Epithelial cell of prostate (primary cell): ENCODE measurements at regions not wholly inside any gene's neighbourhood (a gene's known extent, or its start where the extent isn't known, plus 50 kb on each side); places are given as distances from the start of the nearest gene placed in this dataset.

Source experiments
- DNase-seq: peaks from one replicate; pipeline ENCODE4 v3.0.0-alpha.2; 2011; ENCODE audit warnings: low read depth, low spot score
- H3K27ac ChIP-seq: fragments of 450-650 bp; 2 replicates; pipeline ENCODE4 v1.5.1; 2017; ENCODE audit warnings: mild to moderate bottlenecking

DNA sequence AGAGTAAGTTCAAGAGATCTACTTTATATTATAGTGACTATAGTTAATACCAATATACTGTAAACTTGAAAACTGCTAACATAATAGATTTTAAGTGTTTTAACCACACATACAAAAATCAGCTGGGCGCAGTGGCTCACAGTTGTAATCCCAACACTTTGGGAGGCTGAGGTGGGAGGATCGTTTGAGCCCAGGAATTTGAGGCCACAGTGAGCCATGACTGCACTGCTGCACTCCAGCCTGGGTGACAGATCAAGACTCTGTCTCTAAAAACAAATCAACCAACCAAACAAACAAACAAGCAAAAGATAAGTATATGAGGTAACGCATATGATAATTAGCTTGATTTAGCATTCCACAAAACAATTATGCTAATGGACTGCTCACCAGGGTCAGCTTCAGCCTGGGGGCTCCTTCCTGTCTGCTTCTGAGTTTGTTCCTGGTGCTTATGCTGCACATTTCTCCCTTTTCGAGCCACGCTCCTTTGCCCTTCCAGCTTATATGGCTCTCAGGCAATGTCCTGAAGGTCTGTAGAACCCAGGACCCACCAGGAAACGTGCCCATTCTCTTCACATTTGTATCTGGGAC, 357.6 kb downstream of the EN1 start:
- no peak for DNase-seq

DNA sequence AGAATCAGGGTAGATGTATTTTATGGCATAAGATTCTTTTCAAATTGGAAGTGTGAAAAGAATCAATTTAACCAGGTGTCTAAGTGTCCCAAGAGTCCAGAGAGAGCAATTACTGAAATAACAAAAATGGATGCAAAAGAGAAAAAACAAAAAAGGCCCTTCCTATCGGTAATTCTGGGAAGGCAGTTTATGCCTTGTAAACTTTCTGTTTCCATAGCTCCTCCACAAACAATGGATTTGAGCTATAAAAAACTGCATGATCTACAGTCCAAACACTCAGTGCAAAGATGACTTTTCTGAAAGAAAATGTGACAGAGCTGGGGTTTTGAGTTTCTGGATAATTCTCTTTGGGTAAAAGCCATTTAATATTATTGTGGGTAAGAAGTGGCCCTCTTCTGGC, 366.1 kb downstream of the EN1 start:
- DNase-seq: no peak
- H3K27ac ChIP-seq: no peak overlapping the region

More for the DNA sequence above, 357.6 kb downstream of the EN1 start:
- no peak overlapping the region for H3K27ac ChIP-seq

DNA sequence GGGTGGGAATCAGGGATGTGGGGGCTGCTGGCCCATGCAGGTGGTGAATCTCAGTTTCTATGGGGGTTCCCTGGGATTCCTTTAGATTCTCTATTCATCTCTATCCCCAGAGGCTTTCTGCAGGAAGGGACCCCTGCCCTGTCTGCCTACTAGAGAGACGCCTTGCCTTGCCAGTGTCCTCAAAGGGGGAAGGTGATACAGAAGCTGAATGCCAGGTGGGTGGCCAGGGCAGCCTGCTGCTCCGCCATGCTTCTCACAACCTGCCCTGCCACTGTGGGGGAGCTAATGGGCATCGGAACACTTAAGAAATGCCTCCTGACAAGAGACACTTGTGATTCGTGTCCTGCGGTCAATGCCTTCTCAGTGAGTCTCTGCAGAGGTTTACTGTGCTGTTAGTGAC, 368.4 kb downstream of the EN1 start:
- DNase-seq: peak; percentile 20
- H3K27ac ChIP-seq: no peak overlapping the region

DNA sequence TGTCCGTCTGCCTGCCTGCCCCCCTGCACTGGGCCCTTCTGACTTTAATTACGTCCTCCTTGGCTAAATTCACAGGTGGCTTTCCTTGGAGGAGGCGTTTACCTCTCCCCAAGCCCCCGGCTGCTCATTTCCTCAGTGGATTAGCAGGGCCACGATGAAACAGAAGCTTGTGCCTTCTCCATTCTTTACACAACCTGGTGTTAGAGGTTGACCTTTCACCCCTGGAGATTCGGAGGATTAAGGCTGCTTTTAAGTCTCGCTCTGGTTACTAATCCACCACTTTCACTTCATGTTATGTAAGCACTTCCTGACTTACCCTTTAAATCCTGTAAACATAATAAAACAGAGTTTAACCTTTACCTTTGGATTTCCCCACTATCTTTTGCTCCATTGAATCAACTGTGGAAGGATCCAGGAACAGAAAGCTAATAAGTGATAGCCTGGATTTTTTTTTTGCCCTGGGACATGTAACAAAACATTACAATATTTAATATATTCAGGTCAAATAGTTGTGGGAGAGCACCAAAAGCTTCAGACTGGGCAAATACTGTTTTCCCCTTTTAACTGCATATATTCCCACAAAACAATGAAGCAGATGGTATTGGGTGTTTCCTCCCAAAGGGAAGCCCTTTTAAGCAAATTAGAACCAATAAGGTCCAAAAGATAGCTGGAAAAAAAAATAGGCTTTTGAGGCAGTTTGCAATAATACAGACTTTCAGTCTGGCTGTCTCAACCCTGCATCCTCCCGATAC, 370.2 kb downstream of the EN1 start:
- H3K27ac ChIP-seq: no peak overlapping the region
- DNase-seq: no peak

DNA sequence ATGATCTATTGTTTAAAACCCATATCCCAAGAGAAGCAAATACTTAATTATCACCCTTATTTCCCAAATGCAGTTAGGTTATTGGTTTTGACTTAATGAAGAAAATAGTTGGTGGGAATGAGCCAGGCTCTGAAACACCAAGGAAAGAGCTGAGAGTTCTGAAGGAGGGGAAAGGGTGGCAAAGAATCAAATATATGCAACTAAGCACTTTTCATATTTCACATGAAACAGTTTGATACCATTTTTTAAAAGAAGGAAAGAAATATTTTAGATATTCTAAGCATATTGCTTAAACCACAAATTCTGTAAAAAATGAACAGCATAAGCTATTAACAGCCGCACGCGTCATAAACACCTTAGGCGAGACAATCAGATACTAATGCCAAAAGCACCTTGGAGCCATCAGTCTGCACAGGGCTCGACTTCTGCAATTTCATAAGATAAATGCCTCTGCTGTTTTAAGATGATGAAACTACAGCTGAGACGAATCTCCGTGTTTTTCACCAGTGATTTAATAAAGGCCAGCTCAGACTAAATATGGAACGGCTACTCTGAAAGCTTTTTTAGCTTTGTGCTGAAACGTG, 371.7 kb downstream of the EN1 start:
- H3K27ac ChIP-seq: no peak overlapping the region
- DNase-seq: no peak

DNA sequence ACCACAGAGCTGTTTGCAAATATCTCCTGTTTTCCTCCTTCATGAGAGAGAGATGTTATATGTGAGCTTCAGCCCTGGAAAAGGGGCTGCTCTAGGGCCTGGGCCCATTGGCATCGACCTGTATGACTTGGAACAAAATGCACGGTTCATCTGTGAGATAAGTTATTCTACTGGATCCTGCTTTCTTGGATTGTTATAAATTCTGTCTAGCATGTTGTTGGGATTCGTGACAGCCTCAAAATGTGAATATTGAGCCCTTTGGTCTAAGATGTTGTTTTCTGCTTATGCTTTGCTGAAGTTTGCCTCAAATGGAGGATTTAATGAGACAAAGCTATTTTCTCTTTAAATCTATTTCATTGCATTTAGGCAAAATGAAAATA, 372.9 kb downstream of the EN1 start:
- DNase-seq: no peak
- no peak overlapping the region for H3K27ac ChIP-seq

DNA sequence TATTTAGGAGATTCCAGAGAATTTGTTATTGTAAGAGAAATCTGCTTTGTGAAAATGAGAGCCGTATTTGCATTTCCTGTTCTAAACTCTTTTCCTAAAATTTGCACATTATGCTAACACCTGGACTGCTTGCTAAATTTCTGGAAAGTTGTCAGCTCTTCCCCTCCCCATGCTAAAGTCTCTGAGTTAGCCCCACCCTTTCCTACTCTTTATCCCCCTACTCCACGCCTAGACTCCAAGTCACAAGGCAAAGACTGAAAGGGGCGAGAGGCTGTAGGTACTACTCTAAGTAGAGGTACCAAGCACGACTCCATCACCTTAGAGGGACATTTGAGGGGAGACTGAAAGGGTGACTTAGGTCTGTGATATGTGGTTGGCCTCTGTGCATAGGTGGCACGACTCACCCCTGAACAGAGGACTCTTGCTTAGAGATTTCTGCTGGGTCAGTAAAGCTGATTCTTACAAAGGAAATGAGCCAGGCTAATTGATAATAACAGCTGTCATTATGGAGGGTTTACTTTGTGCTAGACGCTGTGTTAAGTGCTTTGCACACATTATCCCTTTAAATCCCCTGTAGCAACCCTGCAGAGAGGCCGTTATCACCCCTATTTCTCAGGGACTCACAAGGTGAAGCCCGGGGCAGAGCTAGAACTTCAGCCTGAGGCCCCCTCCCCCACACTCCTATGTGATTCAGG, 373.5 kb downstream of the EN1 start:
- DNase-seq: no peak
- no peak overlapping the region for H3K27ac ChIP-seq

DNA sequence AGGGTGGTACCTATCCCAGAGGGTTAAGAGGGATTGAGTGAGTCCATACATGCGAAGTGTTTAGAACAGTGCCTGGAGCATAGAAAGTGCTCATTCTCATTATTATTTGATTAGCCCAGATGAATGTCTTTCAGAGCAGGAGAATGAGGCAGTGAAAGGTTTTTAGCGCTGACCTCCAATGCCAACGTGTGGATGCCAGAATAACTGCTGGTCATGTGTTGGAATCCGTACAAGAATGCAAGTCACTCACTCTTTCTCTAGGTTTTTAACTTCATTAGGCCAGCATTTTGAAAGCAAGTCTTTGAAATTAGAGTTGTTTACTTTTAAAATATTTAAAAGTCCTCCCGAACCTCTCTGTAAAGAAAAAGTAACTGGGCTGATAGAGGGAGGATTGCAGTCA, 374.2 kb downstream of the EN1 start:
- DNase-seq: no peak
- H3K27ac ChIP-seq: no peak overlapping the region

DNA sequence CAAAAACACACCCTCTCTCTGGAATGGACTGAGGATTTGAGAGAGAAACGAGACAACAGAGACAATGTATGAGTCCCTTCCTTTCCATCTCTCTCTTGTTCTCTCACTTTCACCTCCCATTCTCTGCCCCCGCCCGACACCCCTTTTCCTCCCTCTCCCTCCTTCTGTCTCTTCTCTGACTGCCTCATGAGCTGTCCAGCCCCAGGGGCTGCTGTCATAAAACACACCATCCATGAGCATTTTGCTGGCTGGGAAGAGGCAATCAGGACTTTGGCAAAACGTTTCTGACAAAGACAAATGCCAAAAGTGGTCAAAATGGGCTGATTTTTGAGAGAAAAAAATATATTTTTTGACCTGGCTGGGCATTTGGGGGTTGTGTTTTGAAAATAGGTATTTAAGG, 377.2 kb downstream of the EN1 start:
- no peak for DNase-seq
- H3K27ac ChIP-seq: peak overlapping the region; percentile 0

DNA sequence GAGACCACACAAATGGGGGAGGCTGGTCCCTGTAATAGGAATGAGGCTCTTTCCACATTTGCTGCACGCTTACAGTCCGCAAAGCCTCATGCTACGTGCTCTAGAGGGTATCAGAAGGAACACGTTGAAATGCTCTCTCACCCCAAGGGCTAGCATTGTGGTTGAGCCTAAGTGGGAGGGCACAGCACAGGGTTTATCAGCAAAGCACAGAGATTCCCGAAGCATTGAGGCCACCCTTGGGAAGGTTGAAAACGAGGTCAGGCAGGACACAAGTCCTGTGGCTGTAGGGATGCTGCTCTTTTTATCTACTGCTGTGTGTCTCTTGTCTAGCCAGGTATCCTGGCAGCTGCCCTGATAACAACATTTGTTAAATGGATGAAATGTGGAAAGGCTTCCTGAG, 378.3 kb downstream of the EN1 start:
- H3K27ac ChIP-seq: no peak overlapping the region
- DNase-seq: no peak

DNA sequence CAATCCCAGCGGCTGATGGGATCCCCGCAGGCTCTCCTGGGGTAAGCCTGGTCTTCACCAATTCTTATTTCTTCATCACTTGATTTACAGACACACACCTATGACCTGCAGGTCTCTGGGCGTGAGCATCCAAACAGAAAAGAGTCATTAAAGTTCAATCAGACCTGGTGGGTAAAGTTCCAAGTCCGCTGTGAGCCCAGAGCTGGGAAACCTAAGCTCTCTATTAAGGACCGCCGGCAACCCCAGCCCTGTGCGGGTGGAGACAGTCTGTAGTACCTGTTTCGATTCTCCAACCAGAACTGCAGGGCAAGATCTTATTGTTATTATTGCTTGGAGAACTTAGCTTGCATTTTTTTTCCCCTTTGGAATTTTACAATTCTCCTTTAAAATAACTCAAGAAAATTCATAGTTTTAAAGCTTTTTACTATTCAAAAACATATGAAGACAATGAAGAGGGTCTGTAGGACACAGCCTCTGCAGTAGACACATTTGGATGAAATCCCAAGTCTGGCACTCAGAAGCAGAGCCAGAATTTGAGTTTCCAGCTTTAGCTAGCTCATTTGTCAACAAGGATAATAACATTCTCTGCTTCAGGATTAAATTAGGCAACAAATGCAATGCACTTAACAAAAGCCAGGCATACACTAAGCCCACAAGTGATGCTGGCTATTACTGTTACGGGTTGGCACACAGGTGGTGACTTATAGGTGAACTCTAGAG, 376.4 kb downstream of the INSIG2 start:
- DNase-seq: no peak
- H3K27ac ChIP-seq: no peak overlapping the region

DNA sequence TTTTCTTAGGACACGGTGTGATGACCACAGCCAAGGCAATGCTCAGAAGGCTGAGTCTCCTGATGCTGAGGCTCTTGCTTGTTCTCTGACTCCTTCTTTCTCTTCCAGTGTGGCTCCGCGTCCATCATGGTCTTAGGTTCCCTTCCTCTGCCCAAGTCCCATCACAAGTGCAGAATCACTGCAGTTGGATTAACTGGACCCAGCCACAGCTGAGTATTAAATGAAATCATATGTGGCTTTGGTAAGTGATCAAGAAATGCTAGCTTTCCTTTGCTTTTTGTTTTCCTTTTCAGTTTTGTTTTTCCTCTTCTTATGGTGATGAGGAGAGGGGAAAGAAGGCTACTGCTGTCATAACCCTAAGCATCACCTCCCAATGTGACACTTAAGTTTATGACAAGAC, 375.8 kb downstream of the INSIG2 start:
- DNase-seq: no peak
- H3K27ac ChIP-seq: no peak overlapping the region

DNA sequence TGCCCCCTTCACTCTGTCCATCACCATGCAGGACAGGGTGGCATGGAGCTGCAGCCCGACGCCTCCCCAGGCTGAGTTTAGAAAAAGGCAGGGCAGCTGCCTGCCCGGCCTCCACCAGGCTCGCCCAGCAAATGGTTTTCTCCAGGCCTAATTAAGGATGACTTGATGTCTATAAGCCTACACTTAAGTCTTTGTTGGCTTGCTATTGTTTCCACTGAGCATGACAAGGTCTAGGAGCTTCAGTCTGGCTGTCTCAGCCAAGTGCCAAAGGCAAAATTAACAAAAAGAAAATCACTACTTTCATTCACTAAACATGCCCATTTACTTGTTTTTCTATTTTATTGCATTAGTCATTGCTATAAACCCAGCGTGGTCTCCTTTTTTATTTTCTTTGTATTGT, 372.2 kb downstream of the INSIG2 start:
- DNase-seq: no peak
- no peak overlapping the region for H3K27ac ChIP-seq

DNA sequence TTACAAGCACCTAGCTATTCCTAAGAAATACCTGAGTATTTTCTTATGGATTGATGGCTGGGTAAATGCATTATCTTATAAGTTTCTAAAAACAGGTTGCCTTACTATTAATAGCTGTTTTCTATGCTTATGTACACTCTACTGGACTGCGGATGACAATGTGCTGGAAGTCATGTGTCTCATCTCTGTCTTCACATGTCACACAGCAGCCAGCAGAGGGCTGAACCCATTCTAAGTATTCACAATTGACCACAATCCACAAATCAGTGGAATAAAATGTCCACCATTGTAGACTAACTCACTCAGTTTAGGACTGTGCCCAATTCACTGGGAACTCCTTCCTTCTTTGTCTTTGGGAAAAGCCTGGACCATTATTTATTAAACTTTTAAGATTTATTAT, 371.2 kb downstream of the INSIG2 start:
- H3K27ac ChIP-seq: no peak overlapping the region
- DNase-seq: no peak

DNA sequence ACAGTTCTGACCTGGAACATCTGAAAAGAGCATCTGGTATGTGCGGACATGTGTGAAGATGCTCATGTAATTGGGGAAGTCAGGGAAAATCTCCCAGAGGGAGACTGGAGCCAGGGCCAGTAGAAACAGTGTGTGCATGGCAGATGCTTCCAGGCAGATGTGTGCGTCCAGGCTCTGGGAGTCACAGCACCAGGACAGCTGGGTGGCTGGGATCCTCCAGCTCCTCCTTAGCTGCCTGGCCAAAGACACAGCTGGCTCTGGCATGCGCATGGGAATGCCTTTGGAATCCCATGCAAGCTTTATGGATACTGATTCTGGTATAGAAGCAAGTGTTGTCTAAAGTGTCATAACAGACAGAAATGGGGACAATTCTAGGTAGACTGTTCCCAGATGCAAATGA, 369.7 kb downstream of the INSIG2 start:
- H3K27ac ChIP-seq: no peak overlapping the region
- no peak for DNase-seq

DNA sequence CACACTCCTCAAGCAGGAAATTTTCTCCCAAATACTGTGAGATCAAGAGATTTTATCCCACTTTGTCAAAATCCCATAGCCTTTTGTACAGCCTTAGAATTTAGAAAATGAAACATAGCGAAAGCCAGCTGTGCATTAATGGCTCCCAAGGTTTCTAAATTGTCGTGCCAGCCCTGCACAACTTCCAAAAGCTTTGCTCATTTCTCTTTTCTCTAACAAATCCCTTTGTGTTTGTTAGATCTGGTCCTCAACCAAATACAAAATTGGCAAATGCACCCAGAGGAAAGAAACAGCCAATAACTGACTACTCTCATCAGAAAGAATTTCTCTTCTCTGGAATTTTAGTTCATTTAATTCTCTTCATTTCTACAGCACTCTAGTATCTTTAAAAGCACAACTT, 361.1 kb downstream of the INSIG2 start:
- no peak overlapping the region for H3K27ac ChIP-seq
- DNase-seq: no peak

DNA sequence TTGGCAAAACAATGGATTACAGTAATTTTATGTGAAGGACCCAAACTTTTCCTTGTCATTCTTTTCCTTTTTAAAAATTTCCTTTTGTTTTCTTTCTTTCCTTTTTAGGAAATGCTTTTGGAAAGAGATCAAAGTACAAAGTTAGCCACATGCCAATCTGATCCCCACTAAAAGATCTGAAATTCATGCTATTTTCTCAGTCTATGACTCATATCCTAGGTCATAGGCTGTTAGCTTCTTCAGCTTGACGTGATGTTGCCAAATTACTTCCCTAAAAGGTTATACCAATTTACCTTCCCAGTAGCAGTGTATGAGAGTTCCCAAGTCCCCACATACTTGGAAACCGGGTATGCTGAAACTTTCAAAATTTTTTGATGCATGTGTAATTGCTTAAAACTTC, 355.3 kb downstream of the INSIG2 start:
- DNase-seq: no peak
- H3K27ac ChIP-seq: no peak overlapping the region

DNA sequence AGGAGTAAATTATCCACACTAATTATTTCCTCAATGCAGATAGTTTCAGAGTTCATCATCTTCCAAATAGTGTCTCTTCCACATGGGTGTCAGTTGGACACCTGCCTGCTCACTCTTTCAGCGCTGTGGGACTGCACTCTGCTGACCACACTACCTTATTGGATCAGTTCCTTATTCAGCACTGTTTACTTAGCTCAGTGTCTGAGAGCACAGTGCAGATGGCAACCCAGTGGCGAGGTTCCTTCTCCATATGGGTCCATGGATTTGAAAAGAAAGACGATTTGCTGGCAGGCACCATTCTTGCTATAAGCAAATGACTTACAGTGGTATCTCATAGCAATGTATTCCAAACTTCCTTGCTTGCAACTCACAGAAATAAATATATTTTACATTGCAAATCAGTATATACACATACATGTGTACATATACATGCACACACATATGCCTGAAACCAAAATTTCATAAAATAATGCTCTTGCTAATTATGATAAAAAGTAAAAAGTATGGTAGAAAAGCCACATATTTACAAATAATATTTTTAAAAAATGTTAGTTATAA, 354.8 kb downstream of the INSIG2 start:
- no peak overlapping the region for H3K27ac ChIP-seq
- no peak for DNase-seq

DNA sequence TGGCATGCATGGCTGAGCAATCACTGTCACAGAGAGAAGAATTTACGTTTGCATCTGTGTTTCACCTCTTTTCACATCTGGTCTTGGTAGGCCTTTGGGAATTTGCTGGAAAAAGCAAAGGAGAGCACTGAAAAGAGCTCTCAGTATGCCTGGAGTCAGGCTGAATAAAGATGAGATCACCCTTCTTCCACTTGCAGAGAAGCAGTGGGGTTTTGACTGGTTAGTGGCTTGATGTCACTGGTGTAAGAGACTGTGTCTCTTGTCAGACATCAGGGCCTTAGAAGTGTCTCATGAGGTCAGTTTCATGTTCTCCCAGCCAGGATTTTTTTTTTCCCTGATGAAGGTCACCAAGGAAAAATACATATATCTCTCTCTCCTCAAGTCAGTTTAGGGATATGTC, 353.8 kb downstream of the INSIG2 start:
- H3K27ac ChIP-seq: no peak overlapping the region
- DNase-seq: no peak

DNA sequence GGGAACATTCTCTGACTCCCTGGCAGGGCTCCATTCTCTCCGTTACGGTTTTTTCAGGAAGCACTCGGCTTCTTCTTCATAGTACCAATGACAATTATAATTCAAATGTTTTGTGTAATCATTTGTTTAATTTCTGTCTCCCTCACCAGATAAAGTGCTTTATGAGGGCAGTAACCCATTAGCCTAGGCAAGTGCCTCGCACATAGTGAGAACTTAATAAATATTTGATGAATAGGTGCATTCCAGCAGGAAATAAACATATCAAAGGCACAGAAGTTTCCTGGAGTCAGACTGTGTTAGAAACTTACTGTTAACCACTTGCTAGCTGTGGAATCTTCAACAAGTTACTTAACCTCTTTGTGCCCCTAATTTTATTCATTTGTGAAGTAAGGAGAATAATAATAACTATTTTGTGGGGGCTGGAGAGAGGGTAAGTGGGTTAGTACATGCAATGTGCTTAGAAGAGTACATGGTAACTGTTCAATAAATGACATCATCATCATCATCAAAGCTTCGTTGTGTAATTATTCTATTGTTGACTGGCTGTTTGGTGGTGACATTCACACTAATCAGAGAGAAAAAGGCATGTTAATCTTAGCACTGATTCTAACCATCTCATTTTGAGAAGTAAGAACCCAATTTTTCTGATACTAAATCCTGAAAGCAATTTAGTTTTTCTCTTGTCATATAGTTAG, 352.3 kb downstream of the INSIG2 start:
- no peak overlapping the region for H3K27ac ChIP-seq
- DNase-seq: no peak
